Caco-2 (cell line): ENCODE measurements at regions not wholly inside any gene's neighbourhood (a gene's known extent, or its start where the extent isn't known, plus 50 kb on each side); places are given as distances from the start of the nearest gene placed in this dataset.
"Not testable (repeated sequence)": the region's sequence is repeated elsewhere in the genome, so short reads cannot be mapped to it uniquely, and the experiment has no call there.

ENCODE experiments used
- BruUV-seq: library from RNA; stranded (reverse); fragments of 400-500 nt; replicated peaks from 2 replicates; lab custom pipeline; 2021; lab: Mats Ljungman, UMichigan
- CTCF ChIA-PET: fragments of 300-600 bp; sonication (Branson Sonifier 250); formaldehyde crosslinking; loops from one replicate; lab custom pipeline; 2022; ENCODE audit warnings: antibody characterized with exemption; lab: Charles Lee
- POLR2A ChIA-PET: fragments of 300-600 bp; sonication (Branson Sonifier 250); formaldehyde crosslinking; loops from one replicate; lab custom pipeline; 2022; ENCODE audit warnings: antibody characterized with exemption; lab: Charles Lee
- DNase-seq, 2 experiments: peaks; one replicate each; pipeline versions ENCODE4 v3.0.0 to v3.0.0-alpha.2; 2020 to 2022
- H3K27me3 ChIP-seq: replicated peaks from 2 replicates; pipeline ENCODE4 v1.6.0; 2011; ENCODE audit warnings: low read length; ENCODE audit not compliant: control insufficient read depth, insufficient read depth
- H3K36me3 ChIP-seq: 2 replicates; pipeline ENCODE4 v1.5.1; 2011; ENCODE audit warnings: low read length; ENCODE audit not compliant: control insufficient read depth, insufficient read depth
- H3K4me1 ChIP-seq: fragments of 250-450 bp; sonication (Bioruptor Pico); 2 replicates; pipeline ENCODE4 v1.5.1; 2020; ENCODE audit warnings: mild to moderate bottlenecking
- H3K4me3 ChIP-seq: 2 replicates; pipeline ENCODE4 v1.5.1; 2011; ENCODE audit warnings: low read depth, mild to moderate bottlenecking, control low read depth, low read length
- H3K9me3 ChIP-seq: fragments of 250-450 bp; sonication (Bioruptor Pico); 2 replicates; pipeline ENCODE4 v1.5.1; 2020; ENCODE audit warnings: mild to moderate bottlenecking, moderate library complexity
- H3K27ac Mint-ChIP-seq: one replicate; pipeline ENCODE4 v1.8.0; 2022; ENCODE audit warnings: mixed read lengths; ENCODE audit not compliant: unreplicated experiment
- H3K27me3 Mint-ChIP-seq: one replicate; pipeline ENCODE4 v1.8.0; 2022; ENCODE audit warnings: mixed read lengths; ENCODE audit not compliant: insufficient read depth, unreplicated experiment
- H3K36me3 Mint-ChIP-seq: one replicate; pipeline ENCODE4 v1.8.0; 2022; ENCODE audit warnings: mild to moderate bottlenecking, mixed read lengths; ENCODE audit not compliant: insufficient read depth, unreplicated experiment
- H3K4me1 Mint-ChIP-seq: one replicate; pipeline ENCODE4 v1.8.0; 2022; ENCODE audit warnings: low read depth, mixed read lengths; ENCODE audit not compliant: unreplicated experiment
- H3K4me3 Mint-ChIP-seq: one replicate; pipeline ENCODE4 v1.8.0; 2022; ENCODE audit warnings: mild to moderate bottlenecking, moderate library complexity, mixed read lengths; ENCODE audit not compliant: unreplicated experiment
- H3K9me3 Mint-ChIP-seq: one replicate; pipeline ENCODE4 v1.8.0; 2022; ENCODE audit warnings: mixed read lengths; ENCODE audit not compliant: unreplicated experiment
- intact Hi-C: fragments of 100-400 bp; cut with micrococcal nuclease; formaldehyde crosslinking; loops from one replicate; pipeline ENCODE4 v1.10.0; 2022; ENCODE audit not compliant: unreplicated experiment
- TF ChIP-seq, protein P1 (sequence below), 2 experiments: fragments of 200-600 bp in 1 of 2; IDR thresholded peaks; 1 replicate in 1 of 2; 2 replicates in 1 of 2; pipeline versions ENCODE4 v1.5.1 to v1.8.0; 2011 to 2022; ENCODE audit warnings: antibody characterized with exemption in 1 of 2, control low read depth in 1 of 2, inconsistent platforms in 1 of 2, low read depth in 1 of 2, low read length in 1 of 2, mild to moderate bottlenecking in 1 of 2, moderate library complexity in 1 of 2; ENCODE audit not compliant: insufficient read depth in 1 of 2, severe bottlenecking in 1 of 2, unreplicated experiment in 1 of 2

- H3K9me3 ChIP-seq: no peaks in the 10 kb centered on the region
- CTCF ChIA-PET: no interaction called here
- no TSS peak for BruUV-seq
- no peak overlapping the region for H3K4me3 ChIP-seq
- Mint-ChIP-seq H3K4me3 (no peak overlapping the region), H3K9me3 (no peaks in the 10 kb centered on the region), H3K36me3 (no peaks in the 10 kb centered on the region), H3K27me3 (no peaks in the 10 kb centered on the region), H3K4me1 (no peaks in the 10 kb centered on the region), H3K27ac (no peak overlapping the region)
- no peaks in the 10 kb centered on the region for H3K36me3 ChIP-seq
- no peaks in the 10 kb centered on the region for H3K27me3 ChIP-seq
- TF ChIP-seq, protein P1, sequence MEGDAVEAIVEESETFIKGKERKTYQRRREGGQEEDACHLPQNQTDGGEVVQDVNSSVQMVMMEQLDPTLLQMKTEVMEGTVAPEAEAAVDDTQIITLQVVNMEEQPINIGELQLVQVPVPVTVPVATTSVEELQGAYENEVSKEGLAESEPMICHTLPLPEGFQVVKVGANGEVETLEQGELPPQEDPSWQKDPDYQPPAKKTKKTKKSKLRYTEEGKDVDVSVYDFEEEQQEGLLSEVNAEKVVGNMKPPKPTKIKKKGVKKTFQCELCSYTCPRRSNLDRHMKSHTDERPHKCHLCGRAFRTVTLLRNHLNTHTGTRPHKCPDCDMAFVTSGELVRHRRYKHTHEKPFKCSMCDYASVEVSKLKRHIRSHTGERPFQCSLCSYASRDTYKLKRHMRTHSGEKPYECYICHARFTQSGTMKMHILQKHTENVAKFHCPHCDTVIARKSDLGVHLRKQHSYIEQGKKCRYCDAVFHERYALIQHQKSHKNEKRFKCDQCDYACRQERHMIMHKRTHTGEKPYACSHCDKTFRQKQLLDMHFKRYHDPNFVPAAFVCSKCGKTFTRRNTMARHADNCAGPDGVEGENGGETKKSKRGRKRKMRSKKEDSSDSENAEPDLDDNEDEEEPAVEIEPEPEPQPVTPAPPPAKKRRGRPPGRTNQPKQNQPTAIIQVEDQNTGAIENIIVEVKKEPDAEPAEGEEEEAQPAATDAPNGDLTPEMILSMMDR (IDR thresholded peaks at IDR 0.05; ENCODE audit: insufficient read depth in 1 of 2, low read depth in 1 of 2, low read length in 1 of 2, severe bottlenecking in 1 of 2, unreplicated experiment in 1 of 2): no peak
- intact Hi-C loops: no loop called here
- DNase-seq: no peak
- POLR2A ChIA-PET: no interaction called here
- H3K4me1 ChIP-seq: no peaks in the 10 kb centered on the region
Measured at GRCh38 chr9:82777366-82777765, 285.6 kb downstream of the RASEF start.

- H3K9me3 ChIP-seq, POLR2A ChIA-PET, H3K36me3 ChIP-seq, H3K27me3 Mint-ChIP-seq, intact Hi-C loops, H3K4me3 ChIP-seq, H3K4me1 ChIP-seq, CTCF ChIA-PET, H3K27ac Mint-ChIP-seq, H3K36me3 Mint-ChIP-seq, BruUV-seq, H3K27me3 ChIP-seq, DNase-seq, H3K9me3 Mint-ChIP-seq, H3K4me1 Mint-ChIP-seq, H3K4me3 Mint-ChIP-seq: not testable (repeated sequence)
Measured at GRCh38 chr9:82778923-82779322, 284.0 kb downstream of the RASEF start.

DNA sequence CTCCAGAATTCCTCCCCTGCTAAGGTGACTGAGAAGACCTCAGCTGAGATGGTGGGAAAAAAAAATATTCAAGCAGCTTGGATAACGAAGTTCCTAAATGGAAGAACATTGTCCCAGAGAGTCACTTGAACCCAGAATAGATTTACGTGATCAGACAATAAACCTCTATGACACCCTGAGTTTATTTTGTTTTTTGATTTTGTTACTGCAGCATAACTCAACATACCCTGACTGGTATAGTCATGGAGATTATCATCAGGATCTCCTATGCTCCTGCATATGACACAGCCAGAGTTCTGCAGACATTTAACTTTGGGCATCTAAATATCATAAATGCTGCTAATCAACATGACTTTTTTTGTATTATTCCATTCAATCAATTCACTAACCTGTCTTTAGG, 282.9 kb downstream of the RASEF start:
- TF ChIP-seq, protein P1 (IDR thresholded peaks at IDR 0.05; ENCODE audit: insufficient read depth in 1 of 2, low read depth in 1 of 2, low read length in 1 of 2, severe bottlenecking in 1 of 2, unreplicated experiment in 1 of 2): no peak
- H3K27ac Mint-ChIP-seq: no peak overlapping the region
- H3K36me3 Mint-ChIP-seq: no peaks in the 10 kb centered on the region
- H3K4me3 Mint-ChIP-seq: no peak overlapping the region
- DNase-seq: no peak
- intact Hi-C loops: no loop called here
- ChIA-PET POLR2A (no interaction called here), CTCF (no interaction called here)
- Histone ChIP-seq H3K4me1 (no peaks in the 10 kb centered on the region), H3K9me3 (no peaks in the 10 kb centered on the region), H3K36me3 (no peaks in the 10 kb centered on the region), H3K4me3 (no peak overlapping the region), H3K27me3 (no peaks in the 10 kb centered on the region)
- H3K9me3 Mint-ChIP-seq: no peaks in the 10 kb centered on the region
- H3K4me1 Mint-ChIP-seq: no peaks in the 10 kb centered on the region
- H3K27me3 Mint-ChIP-seq: no peaks in the 10 kb centered on the region
- BruUV-seq: no TSS peak

DNA sequence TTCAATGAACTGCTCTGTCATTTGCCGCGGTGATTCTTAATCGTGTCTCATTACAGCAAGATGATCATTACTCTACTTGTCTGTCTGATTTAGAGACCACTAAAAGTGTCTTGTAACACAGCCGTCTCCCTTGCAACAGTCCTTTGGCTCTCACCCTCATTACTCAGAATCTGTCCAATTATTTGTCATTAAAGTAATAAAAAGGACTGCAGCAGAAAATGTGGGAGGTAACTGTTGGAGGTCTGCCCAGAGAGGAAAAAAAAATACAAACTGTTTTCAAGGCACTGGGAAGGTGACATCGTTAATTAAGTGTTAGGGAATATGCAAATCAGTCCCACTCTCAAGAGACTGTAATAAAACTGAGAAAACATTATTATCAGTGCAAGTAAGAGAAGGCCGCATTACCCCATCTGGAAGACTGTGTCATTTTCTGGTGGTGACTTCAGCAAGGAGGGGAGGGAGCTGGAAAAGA, 281.0 kb downstream of the RASEF start:
- Histone ChIP-seq H3K27me3 (no peaks in the 10 kb centered on the region), H3K4me3 (no peak overlapping the region), H3K4me1 (no peaks in the 10 kb centered on the region), H3K36me3 (no peaks in the 10 kb centered on the region), H3K9me3 (no peaks in the 10 kb centered on the region)
- no peaks in the 10 kb centered on the region for H3K4me1 Mint-ChIP-seq
- DNase-seq: no peak
- TF ChIP-seq, protein P1 (IDR thresholded peaks at IDR 0.05; ENCODE audit: insufficient read depth in 1 of 2, low read depth in 1 of 2, low read length in 1 of 2, severe bottlenecking in 1 of 2, unreplicated experiment in 1 of 2): no peak
- H3K4me3 Mint-ChIP-seq: no peak overlapping the region
- H3K9me3 Mint-ChIP-seq: no peaks in the 10 kb centered on the region
- no peaks in the 10 kb centered on the region for H3K27me3 Mint-ChIP-seq
- no peak overlapping the region for H3K27ac Mint-ChIP-seq
- no peaks in the 10 kb centered on the region for H3K36me3 Mint-ChIP-seq
- POLR2A ChIA-PET: no interaction called here
- intact Hi-C loops: no loop called here
- no TSS peak for BruUV-seq
- CTCF ChIA-PET: no interaction called here
